Trophoblast cell (in vitro differentiated cells and primary cell): ENCODE measurements at regions not wholly inside any gene's neighbourhood (a gene's known extent, or its start where the extent isn't known, plus 50 kb on each side); places are given as distances from the start of the nearest gene placed in this dataset.

ENCODE experiments used
- DNase-seq, 2 donors: peaks; one replicate each; pipeline ENCODE4 v3.0.0-alpha.2; 2016
- H2AFZ ChIP-seq: 2 replicates; pipeline ENCODE4 v1.6.1; 2013; ENCODE audit warnings: low read length, moderate library complexity, mild to moderate bottlenecking; ENCODE audit not compliant: insufficient read depth, poor library complexity
- H2AK5ac ChIP-seq: 2 replicates; pipeline ENCODE4 v1.6.1; 2013; ENCODE audit warnings: mild to moderate bottlenecking, low read length
- H2BK120ac ChIP-seq: 2 replicates; pipeline ENCODE4 v1.6.1; 2013; ENCODE audit warnings: low read length, mild to moderate bottlenecking, moderate library complexity; ENCODE audit not compliant: insufficient read depth, poor library complexity
- H2BK12ac ChIP-seq: 2 replicates; pipeline ENCODE4 v1.6.1; 2013; ENCODE audit warnings: mild to moderate bottlenecking, low read length, moderate library complexity
- H2BK5ac ChIP-seq: 2 replicates; pipeline ENCODE4 v1.6.1; 2013; ENCODE audit warnings: low read length, low read depth, moderate library complexity, mild to moderate bottlenecking; ENCODE audit not compliant: poor library complexity
- H3K14ac ChIP-seq: 2 replicates; pipeline ENCODE4 v1.6.1; 2013; ENCODE audit warnings: mild to moderate bottlenecking, low read length
- H3K18ac ChIP-seq: 2 replicates; pipeline ENCODE4 v1.6.1; 2013; ENCODE audit warnings: mild to moderate bottlenecking, low read length
- H3K23ac ChIP-seq: 2 replicates; pipeline ENCODE4 v1.6.1; 2013; ENCODE audit warnings: low read length
- H3K27ac ChIP-seq: 2 replicates; pipeline ENCODE4 v1.5.1; 2013; ENCODE audit warnings: low read depth, mild to moderate bottlenecking, inconsistent platforms, low read length, moderate library complexity
- H3K27me3 ChIP-seq: 2 replicates; pipeline ENCODE4 v1.6.1; 2013; ENCODE audit warnings: inconsistent platforms, mild to moderate bottlenecking, low read length, moderate library complexity; ENCODE audit not compliant: insufficient read depth
- H3K36me3 ChIP-seq, 2 experiments: 1 replicate in 1 of 2; 2 replicates in 1 of 2; pipeline ENCODE4 v1.6.1; 2013; ENCODE audit warnings: low read length in 2 of 2, mild to moderate bottlenecking in 2 of 2, moderate library complexity in 1 of 2; ENCODE audit not compliant: insufficient read depth in 2 of 2, control insufficient read depth in 1 of 2
- H3K4ac ChIP-seq: 2 replicates; pipeline ENCODE4 v1.6.1; 2013; ENCODE audit warnings: low read depth, mild to moderate bottlenecking, low read length, moderate library complexity
- H3K4me1 ChIP-seq, 2 experiments: 1 replicate in 1 of 2; 2 replicates in 1 of 2; pipeline ENCODE4 v1.6.1; 2013; ENCODE audit warnings: low read length in 2 of 2, mild to moderate bottlenecking in 2 of 2, moderate library complexity in 1 of 2; ENCODE audit not compliant: insufficient read depth in 2 of 2, control insufficient read depth in 1 of 2
- H3K4me2 ChIP-seq: 2 replicates; pipeline ENCODE4 v1.6.1; 2013; ENCODE audit warnings: inconsistent platforms, mild to moderate bottlenecking, low read length, moderate library complexity
- H3K4me3 ChIP-seq: 2 replicates; pipeline ENCODE4 v1.5.1; 2013; ENCODE audit warnings: mild to moderate bottlenecking, low read depth, low read length, inconsistent platforms
- H3K79me1 ChIP-seq: one replicate; pipeline ENCODE4 v1.6.1; 2013; ENCODE audit warnings: low read length
- H3K79me2 ChIP-seq: 2 replicates; pipeline ENCODE4 v1.6.1; 2013; ENCODE audit warnings: low read length, mild to moderate bottlenecking; ENCODE audit not compliant: control insufficient read depth, insufficient read depth, poor library complexity
- H3K9ac ChIP-seq: 2 replicates; pipeline ENCODE4 v1.6.1; 2013; ENCODE audit warnings: mild to moderate bottlenecking, low read length
- H3K9me3 ChIP-seq: 2 replicates; pipeline ENCODE4 v1.6.1; 2013; ENCODE audit warnings: low read depth, mild to moderate bottlenecking, control low read depth, inconsistent platforms, low read length; ENCODE audit not compliant: insufficient read depth
- H4K12ac ChIP-seq: 2 replicates; pipeline ENCODE4 v1.6.1; 2013; ENCODE audit warnings: low read depth, mild to moderate bottlenecking, low read length, moderate library complexity
- H4K8ac ChIP-seq: 2 replicates; pipeline ENCODE4 v1.6.1; 2013; ENCODE audit warnings: low read depth, mild to moderate bottlenecking, low read length, moderate library complexity
- H4K91ac ChIP-seq: one replicate; pipeline ENCODE4 v1.6.1; 2013; ENCODE audit warnings: low read depth, mild to moderate bottlenecking, low read length, moderate library complexity
- WGBS: extraction: QIAGEN DNeasy Blood & Tissue Kit; methylation state at CpG from one replicate; pipeline ENCODE4 v1.1.7; 2013; ENCODE audit warnings: missing lambda C conversion rate; ENCODE audit not compliant: insufficient read length, insufficient coverage; ENCODE audit errors: extremely low coverage; 5-methylcytosine and 5-hydroxymethylcytosine counted together

- Histone ChIP-seq H4K12ac (no peak overlapping the region), H3K79me2 (no peaks in the 10 kb centered on the region), H3K4me1 (no peaks in the 10 kb centered on the region), H2BK5ac (no peak overlapping the region), H4K8ac (no peak overlapping the region), H3K27me3 (no peaks in the 10 kb centered on the region), H3K4ac (no peak overlapping the region), H3K4me2 (no peak overlapping the region), H3K9ac (no peak overlapping the region), H3K9me3 (peaks cover 7% of the 10 kb centered on the region), H3K79me1 (no peaks in the 10 kb centered on the region), H3K4me3 (no peak overlapping the region), H4K91ac (no peak overlapping the region), H3K18ac (no peak overlapping the region), H2AFZ (no peak overlapping the region), H3K23ac (no peak overlapping the region), H2BK12ac (no peak overlapping the region), H3K27ac (no peak overlapping the region), H2BK120ac (no peak overlapping the region), H3K36me3 (peaks cover 0 to 2% of the 10 kb centered on the region in 2 experiments), H3K14ac (no peak overlapping the region), H2AK5ac (no peak overlapping the region)
- no CpG with 5 or more reads among the region's 14 CpGs for WGBS
- no peak for DNase-seq
Measured at GRCh38 chr6:141041596-141042087, 1091.1 kb upstream of the GJE1 start.

- Histone ChIP-seq H2BK120ac (no peak overlapping the region), H3K9ac (no peak overlapping the region), H2AFZ (no peak overlapping the region), H2BK12ac (no peak overlapping the region), H3K18ac (no peak overlapping the region), H3K9me3 (no peaks in the 10 kb centered on the region), H4K91ac (no peak overlapping the region), H3K4me1 (no peaks in the 10 kb centered on the region), H2AK5ac (no peak overlapping the region), H3K4me3 (no peak overlapping the region), H2BK5ac (no peak overlapping the region), H3K27me3 (no peaks in the 10 kb centered on the region), H3K14ac (no peak overlapping the region), H3K79me1 (no peaks in the 10 kb centered on the region), H3K36me3 (no peaks in the 10 kb centered on the region), H3K4me2 (no peak overlapping the region), H3K23ac (no peak overlapping the region), H3K79me2 (no peaks in the 10 kb centered on the region), H3K4ac (no peak overlapping the region), H4K12ac (no peak overlapping the region), H3K27ac (no peak overlapping the region), H4K8ac (no peak overlapping the region)
- no peak for DNase-seq
- no CpG with 5 or more reads among the region's 5 CpGs for WGBS
Measured at GRCh38 chr6:141035312-141036200, 1097.2 kb upstream of the GJE1 start.

GRCh38 chr6:141033101-141033500 lies 1099.6 kb upstream of the GJE1 start:
- Histone ChIP-seq H3K4ac (no peak overlapping the region), H3K14ac (no peak overlapping the region), H3K4me1 (no peaks in the 10 kb centered on the region), H3K36me3 (no peaks in the 10 kb centered on the region), H2BK12ac (no peak overlapping the region), H2AK5ac (no peak overlapping the region), H3K18ac (no peak overlapping the region), H3K79me2 (no peaks in the 10 kb centered on the region), H3K27ac (no peak overlapping the region), H3K4me3 (no peak overlapping the region), H3K4me2 (no peak overlapping the region), H3K23ac (no peak overlapping the region), H4K8ac (no peak overlapping the region), H4K91ac (no peak overlapping the region), H2AFZ (no peak overlapping the region), H2BK5ac (no peak overlapping the region), H3K27me3 (no peaks in the 10 kb centered on the region), H3K9ac (no peak overlapping the region), H3K9me3 (no peaks in the 10 kb centered on the region), H2BK120ac (no peak overlapping the region), H4K12ac (no peak overlapping the region), H3K79me1 (no peaks in the 10 kb centered on the region)
- DNase-seq = peak in 1 of 2 donors; percentile 1

GRCh38 chr6:141029908-141030307 lies 1102.8 kb upstream of the GJE1 start:
- Histone ChIP-seq H2BK120ac (no peak overlapping the region), H2BK5ac (no peak overlapping the region), H3K27me3 (no peaks in the 10 kb centered on the region), H3K4ac (no peak overlapping the region), H3K4me3 (no peak overlapping the region), H2BK12ac (no peak overlapping the region), H4K12ac (no peak overlapping the region), H3K14ac (no peak overlapping the region), H3K36me3 (no peaks in the 10 kb centered on the region), H3K4me1 (no peaks in the 10 kb centered on the region), H4K8ac (no peak overlapping the region), H3K4me2 (no peak overlapping the region), H3K79me2 (no peaks in the 10 kb centered on the region), H3K9me3 (no peaks in the 10 kb centered on the region), H2AFZ (no peak overlapping the region), H3K9ac (no peak overlapping the region), H3K18ac (no peak overlapping the region), H4K91ac (no peak overlapping the region), H3K23ac (no peak overlapping the region), H3K27ac (no peak overlapping the region), H3K79me1 (no peaks in the 10 kb centered on the region), H2AK5ac (no peak overlapping the region)
- WGBS = no CpG with 5 or more reads among the region's 1 CpG
- no peak for DNase-seq
